Cardiac fibroblast (primary cell): ENCODE measurements at regions not wholly inside any gene's neighbourhood (a gene's known extent, or its start where the extent isn't known, plus 50 kb on each side); places are given as distances from the start of the nearest gene placed in this dataset.
A peak's percentile ranks its signal among the peaks of the same experiment; 100 is the strongest.

Experiments
- DNase-seq, 2 donors: peaks; one replicate each; pipeline versions ENCODE4 v3.0.0 to v3.0.0-alpha.2; 2010; ENCODE audit warnings: low read depth in 2 of 2
- H3K4me3 ChIP-seq, 2 donors: replicated peaks in 1 of 2; 1 replicate in 1 of 2; 2 replicates in 1 of 2; pipeline ENCODE4 v1.5.1; 2011; ENCODE audit warnings: low read depth in 2 of 2, low read length in 2 of 2, mild to moderate bottlenecking in 2 of 2, moderate library complexity in 1 of 2
- TF ChIP-seq, protein P1 (sequence below): IDR thresholded peaks from one replicate; pipeline ENCODE4 v1.5.1; 2011; ENCODE audit warnings: low read depth, mild to moderate bottlenecking, low read length, inconsistent platforms

DNA sequence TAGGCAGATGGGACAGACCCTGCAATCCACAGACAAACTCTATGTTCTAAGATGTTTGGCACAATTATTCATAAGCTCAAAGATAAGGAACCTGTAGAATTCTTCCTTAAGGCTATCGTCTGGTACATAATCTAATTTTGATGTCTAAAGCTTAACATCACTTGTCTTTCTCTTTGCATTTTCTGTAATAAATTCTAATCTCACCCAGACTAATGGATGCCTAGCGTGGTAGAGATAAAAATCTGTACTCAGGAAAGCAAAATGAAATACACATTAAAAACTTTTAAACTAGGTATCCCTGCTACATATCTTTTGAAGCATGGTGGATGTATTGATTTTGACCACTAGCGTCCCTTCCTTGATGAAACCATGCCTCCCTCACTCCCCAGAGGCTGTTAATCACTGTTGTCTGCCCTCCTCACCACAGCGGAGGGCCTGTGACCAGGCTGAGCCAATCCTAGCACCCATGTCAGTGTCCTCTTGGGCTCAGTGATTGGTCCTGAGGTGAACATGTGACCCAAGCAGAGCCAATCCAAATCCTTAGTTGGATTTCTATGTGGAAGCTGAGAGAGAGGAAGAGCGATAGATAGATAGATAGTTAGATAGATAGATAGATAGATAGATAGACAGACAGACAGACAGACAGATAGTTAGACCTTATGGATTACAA lies 82.2 kb upstream of the GRK3 start:
- no peak overlapping the region for H3K4me3 ChIP-seq
- DNase-seq = no peak
- TF ChIP-seq, protein P1, sequence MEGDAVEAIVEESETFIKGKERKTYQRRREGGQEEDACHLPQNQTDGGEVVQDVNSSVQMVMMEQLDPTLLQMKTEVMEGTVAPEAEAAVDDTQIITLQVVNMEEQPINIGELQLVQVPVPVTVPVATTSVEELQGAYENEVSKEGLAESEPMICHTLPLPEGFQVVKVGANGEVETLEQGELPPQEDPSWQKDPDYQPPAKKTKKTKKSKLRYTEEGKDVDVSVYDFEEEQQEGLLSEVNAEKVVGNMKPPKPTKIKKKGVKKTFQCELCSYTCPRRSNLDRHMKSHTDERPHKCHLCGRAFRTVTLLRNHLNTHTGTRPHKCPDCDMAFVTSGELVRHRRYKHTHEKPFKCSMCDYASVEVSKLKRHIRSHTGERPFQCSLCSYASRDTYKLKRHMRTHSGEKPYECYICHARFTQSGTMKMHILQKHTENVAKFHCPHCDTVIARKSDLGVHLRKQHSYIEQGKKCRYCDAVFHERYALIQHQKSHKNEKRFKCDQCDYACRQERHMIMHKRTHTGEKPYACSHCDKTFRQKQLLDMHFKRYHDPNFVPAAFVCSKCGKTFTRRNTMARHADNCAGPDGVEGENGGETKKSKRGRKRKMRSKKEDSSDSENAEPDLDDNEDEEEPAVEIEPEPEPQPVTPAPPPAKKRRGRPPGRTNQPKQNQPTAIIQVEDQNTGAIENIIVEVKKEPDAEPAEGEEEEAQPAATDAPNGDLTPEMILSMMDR = no peak

DNA sequence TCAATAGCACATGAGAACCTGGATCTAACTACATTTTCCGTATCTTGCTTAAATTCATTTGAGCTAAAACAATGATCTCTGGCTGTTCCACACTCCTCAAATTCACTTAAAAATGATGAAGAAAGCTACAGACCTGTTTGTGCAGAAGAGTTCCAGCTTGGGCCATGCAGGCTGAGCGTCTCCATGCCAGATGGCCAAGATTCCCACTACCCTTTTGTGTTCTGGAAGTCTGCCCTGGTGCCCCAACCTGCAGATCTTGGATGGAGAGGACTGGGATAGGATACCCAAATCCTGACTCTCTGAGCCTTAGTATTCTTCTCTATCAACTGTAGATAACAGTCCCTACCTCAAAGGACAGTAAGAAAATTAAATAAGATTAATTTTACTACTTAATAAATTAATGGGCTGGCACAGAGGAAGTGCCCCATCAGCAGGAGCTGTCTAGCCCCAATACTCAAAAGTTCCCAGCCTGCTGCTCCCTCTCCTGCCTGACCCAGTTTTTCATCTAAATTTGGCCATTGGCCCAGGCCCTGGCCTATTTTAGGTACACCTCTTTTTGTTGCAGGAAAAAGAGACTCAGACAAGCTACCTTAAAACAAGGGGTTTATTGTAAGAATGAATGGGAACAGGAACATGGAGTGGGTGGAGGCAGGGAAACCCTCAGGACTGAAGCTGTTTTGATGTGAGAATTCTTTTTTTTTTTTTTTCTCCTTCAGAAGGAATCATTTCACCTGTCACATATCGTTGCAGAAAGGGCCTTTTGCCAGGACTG lies 81.4 kb upstream of the GRK3 start:
- DNase-seq = no peak
- TF ChIP-seq, protein P1 = no peak

DNA sequence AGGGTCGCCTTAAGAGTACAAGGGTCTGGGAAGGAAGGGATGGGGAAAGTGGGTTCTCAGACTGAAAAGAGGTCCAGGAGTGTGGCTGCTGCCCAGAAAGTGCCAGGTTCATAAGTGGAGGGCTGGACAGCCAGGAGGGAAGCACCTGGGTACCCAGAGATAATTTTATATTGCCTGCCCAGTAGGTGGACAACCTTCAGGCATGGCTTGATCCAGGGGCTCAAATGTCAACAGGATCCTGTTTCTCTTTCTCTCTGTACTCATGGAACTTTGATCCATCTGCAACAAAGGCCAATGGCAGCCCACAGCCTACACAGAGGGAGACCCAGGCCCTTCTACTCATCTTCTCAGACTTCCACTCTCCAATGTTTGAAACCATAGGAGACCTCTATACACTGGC lies 80.5 kb upstream of the GRK3 start:
- no peak overlapping the region for H3K4me3 ChIP-seq
- TF ChIP-seq, protein P1 = no peak
- DNase-seq = no peak

More for the DNA sequence above, 81.4 kb upstream of the GRK3 start:
- no peak overlapping the region for H3K4me3 ChIP-seq

DNA sequence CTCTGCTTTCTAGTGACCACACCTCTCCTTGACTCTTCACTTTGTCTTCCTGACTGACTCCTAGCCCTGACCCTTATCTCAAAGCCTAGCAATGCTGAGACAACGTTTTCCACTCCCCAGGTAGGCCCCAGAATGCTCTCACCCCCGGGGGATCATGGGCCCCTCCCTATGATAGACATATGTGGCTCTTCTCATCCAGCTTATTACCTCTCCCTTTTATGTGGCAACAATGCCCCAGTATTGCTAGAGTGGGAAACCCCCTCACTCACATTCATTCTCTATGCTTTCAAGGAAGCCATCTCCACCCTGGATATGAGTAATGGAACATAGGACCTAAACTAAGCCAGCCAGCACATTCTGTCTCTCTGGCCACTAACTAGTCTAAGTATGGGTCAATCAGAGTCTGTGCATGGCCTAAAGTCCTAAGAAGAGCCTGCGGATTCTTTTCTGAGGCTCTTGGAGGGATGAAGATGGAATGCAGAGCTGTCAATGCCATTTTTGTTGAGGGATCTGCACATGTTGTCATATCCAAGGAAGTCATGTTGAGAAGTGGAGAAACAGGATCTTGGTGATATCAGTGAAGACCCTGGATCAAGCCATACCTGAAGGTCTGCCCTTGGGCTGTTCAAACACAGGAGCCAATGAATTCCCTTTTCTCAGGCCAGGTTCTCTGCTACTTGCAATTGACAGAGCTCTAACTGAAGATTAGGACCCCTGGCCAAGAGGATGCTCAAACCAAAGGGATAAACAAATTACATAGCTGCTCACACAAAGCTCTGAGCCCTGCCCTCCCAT lies 79.8 kb upstream of the GRK3 start:
- no peak overlapping the region for H3K4me3 ChIP-seq
- DNase-seq = peak in 1 of 2 donors; percentile 3
- TF ChIP-seq, protein P1 = no peak

DNA sequence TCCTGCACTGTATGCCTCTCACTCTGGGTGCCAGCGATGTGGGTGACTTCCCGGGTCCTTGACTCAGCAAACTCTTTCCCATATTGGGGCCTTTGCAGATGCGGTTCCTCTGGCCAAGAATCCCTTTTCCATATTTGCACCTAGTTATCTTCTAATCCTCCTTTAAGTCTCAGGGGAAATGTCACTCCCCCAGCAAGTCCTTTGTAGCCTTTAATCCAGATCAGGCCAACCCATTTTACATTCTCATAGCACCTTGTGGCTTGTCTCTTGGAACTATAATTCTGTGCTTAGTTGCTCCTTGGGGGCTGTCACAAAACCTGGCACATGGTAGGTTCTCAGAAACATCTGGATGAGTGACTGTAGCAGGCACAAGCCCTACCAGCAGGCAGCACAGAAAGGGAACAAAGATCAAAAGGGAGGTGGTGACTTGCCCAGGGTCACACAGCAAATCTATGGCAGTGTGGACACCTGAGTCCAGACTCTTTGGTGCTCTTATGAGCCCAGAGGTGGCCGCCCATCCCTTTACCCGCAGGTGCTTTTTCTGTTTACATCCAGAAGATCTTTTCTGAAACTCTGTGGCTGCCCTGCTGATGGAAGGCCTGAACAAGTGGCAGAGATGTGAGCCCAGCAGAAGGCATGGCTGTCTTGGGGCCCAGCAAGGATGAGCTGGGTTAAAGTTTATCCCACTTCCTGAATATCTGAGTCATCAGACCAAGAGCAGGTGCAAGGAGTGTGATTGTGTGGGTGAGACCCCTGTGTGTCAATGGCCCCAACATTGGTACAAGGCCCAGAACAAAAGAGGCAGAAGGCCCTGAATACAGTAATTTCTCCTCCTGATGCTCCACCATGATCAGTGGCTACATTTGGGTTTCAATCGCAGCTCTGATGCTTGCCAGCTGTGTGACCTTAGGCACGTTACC lies 78.6 kb upstream of the GRK3 start:
- no peak overlapping the region for H3K4me3 ChIP-seq
- TF ChIP-seq, protein P1 = no peak
- DNase-seq = no peak

DNA sequence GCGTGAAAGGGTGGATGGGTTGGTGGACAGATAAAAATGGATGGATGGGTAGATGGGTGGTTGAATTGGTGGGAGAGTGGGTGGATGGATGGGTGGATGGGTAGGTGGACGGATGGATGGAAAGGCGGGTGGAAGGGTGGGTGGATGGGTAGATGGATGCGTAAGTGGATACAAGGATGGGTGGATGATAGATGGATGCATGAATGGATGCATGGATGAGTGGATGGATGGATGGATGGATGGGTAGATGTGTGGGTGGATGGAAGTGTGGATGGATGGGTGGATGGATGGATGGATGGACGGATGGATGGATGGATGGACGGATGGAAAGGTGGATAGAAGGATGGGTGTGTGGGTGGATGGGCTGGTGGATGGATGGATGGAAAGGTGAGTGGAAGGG lies 77.0 kb upstream of the GRK3 start:
- TF ChIP-seq, protein P1 = no peak
- no peak for DNase-seq
- no peak overlapping the region for H3K4me3 ChIP-seq
